GM23338 (cell line): ENCODE measurements at regions not wholly inside any gene's neighbourhood (a gene's known extent, or its start where the extent isn't known, plus 50 kb on each side); places are given as distances from the start of the nearest gene placed in this dataset.

Source experiments
- ATAC-seq: fragments of 200-7000 bp; cut with Tn5 transposase; 3 replicates; pipeline ENCODE4 v1.9.1; 2020
- DNase-seq: peaks from one replicate; pipeline ENCODE4 v3.0.0-alpha.2; 2015; ENCODE audit warnings: low spot score
- H2AFZ ChIP-seq: fragments of 200-600 bp; sonication (generic); 2 replicates; pipeline ENCODE4 v1.8.0; 2016; ENCODE audit warnings: antibody characterized with exemption, mild to moderate bottlenecking, moderate library complexity
- H3F3A ChIP-seq: fragments of 200-600 bp; sonication (generic); replicated peaks from 2 replicates; pipeline ENCODE4 v1.8.0; 2017; ENCODE audit warnings: antibody characterized with exemption, mixed run types, low read depth
- H3K27ac ChIP-seq: fragments of 200-600 bp; sonication (generic); 2 replicates; pipeline ENCODE4 v1.6.1; 2016; ENCODE audit warnings: low read depth
- H3K27me3 ChIP-seq: fragments of 200-600 bp; sonication (generic); 2 replicates; pipeline ENCODE4 v1.8.0; 2016; ENCODE audit warnings: mild to moderate bottlenecking, mixed run types, moderate library complexity; ENCODE audit not compliant: insufficient read depth
- H3K36me3 ChIP-seq: fragments of 200-600 bp; sonication (generic); 2 replicates; pipeline ENCODE4 v1.8.0; 2016; ENCODE audit warnings: mild to moderate bottlenecking; ENCODE audit not compliant: insufficient read depth
- H3K4me1 ChIP-seq: fragments of 200-600 bp; sonication (generic); 2 replicates; pipeline ENCODE4 v1.8.0; 2016; ENCODE audit warnings: mild to moderate bottlenecking, moderate library complexity; ENCODE audit not compliant: insufficient read depth
- H3K4me2 ChIP-seq: fragments of 200-600 bp; sonication (generic); 2 replicates; pipeline ENCODE4 v1.7.1; 2017; ENCODE audit warnings: mixed run types
- H3K4me3 ChIP-seq: fragments of 200-600 bp; sonication (generic); 2 replicates; pipeline ENCODE4 v1.6.1; 2016; ENCODE audit warnings: mixed run types
- H3K79me2 ChIP-seq: fragments of 200-600 bp; sonication (generic); replicated peaks from 2 replicates; pipeline ENCODE4 v1.8.0; 2017; ENCODE audit warnings: mild to moderate bottlenecking; ENCODE audit not compliant: insufficient read depth
- H3K9me2 ChIP-seq: fragments of 200-600 bp; sonication (generic); 2 replicates; pipeline ENCODE4 v1.8.0; 2017; ENCODE audit not compliant: insufficient read depth
- H4K20me1 ChIP-seq: fragments of 200-600 bp; sonication (generic); replicated peaks from 2 replicates; pipeline ENCODE4 v1.8.0; 2017; ENCODE audit warnings: mild to moderate bottlenecking; ENCODE audit not compliant: insufficient read depth
- H3K27ac Mint-ChIP-seq: 2 replicates; pipeline ENCODE4 v1.8.0; 2020; ENCODE audit warnings: inconsistent platforms, mild to moderate bottlenecking, moderate library complexity, mixed read lengths
- H3K27me3 Mint-ChIP-seq: 3 replicates; pipeline ENCODE4 v1.8.0; 2022; ENCODE audit warnings: low read depth, mild to moderate bottlenecking, moderate library complexity, mixed read lengths, inconsistent platforms; ENCODE audit not compliant: insufficient read depth, poor library complexity
- H3K36me3 Mint-ChIP-seq: 3 replicates; pipeline ENCODE4 v1.8.0; 2021; ENCODE audit warnings: low read depth, mild to moderate bottlenecking, inconsistent platforms, moderate library complexity, mixed read lengths
- H3K4me1 Mint-ChIP-seq: 3 replicates; pipeline ENCODE4 v1.8.0; 2020; ENCODE audit warnings: mild to moderate bottlenecking, inconsistent platforms, mixed read lengths
- H3K4me3 Mint-ChIP-seq: 3 replicates; pipeline ENCODE4 v1.8.0; 2021; ENCODE audit warnings: moderate library complexity, mild to moderate bottlenecking, inconsistent platforms, mixed read lengths
- H3K9me3 Mint-ChIP-seq: 3 replicates; pipeline ENCODE4 v1.8.0; 2020; ENCODE audit warnings: moderate library complexity, mild to moderate bottlenecking, inconsistent platforms, mixed read lengths
- CREB1 ChIP-seq: fragments of 250-450 bp; sonication (Bioruptor Pico); IDR thresholded peaks from 2 replicates; pipeline ENCODE4 v1.5.0; 2020; ENCODE audit warnings: low read depth, mild to moderate bottlenecking, moderate library complexity
- EZH2 ChIP-seq: fragments of 200-600 bp; sonication (generic); IDR thresholded peaks from one replicate; pipeline ENCODE4 v1.8.0; 2017; ENCODE audit warnings: antibody characterized with exemption, mild to moderate bottlenecking, low read depth; ENCODE audit not compliant: unreplicated experiment
- EZH2phosphoT487 ChIP-seq: fragments of 200-600 bp; sonication (generic); IDR thresholded peaks from one replicate; pipeline ENCODE4 v1.8.1; 2018; ENCODE audit warnings: antibody characterized with exemption; ENCODE audit not compliant: unreplicated experiment
- JUNB ChIP-seq: IDR thresholded peaks from one replicate; pipeline ENCODE4 v1.6.1; 2016; ENCODE audit warnings: antibody characterized with exemption; ENCODE audit not compliant: unreplicated experiment
- NANOG ChIP-seq: IDR thresholded peaks from 2 replicates; pipeline ENCODE4 v1.6.1; 2016; ENCODE audit warnings: antibody characterized with exemption, borderline replicate concordance
- POLR2AphosphoS5 ChIP-seq: IDR thresholded peaks from 2 replicates; pipeline ENCODE4 v1.6.1; 2016; ENCODE audit warnings: antibody characterized with exemption, low read depth
- STAT1 ChIP-seq: IDR thresholded peaks from one replicate; pipeline ENCODE4 v1.6.1; 2016; ENCODE audit warnings: antibody characterized with exemption; ENCODE audit not compliant: unreplicated experiment
- ZNF114 ChIP-seq: fragments of 250-450 bp; sonication (Bioruptor Pico); IDR thresholded peaks from 2 replicates; pipeline ENCODE4 v1.5.0; 2020; ENCODE audit warnings: mild to moderate bottlenecking, moderate library complexity
- ZNF331 ChIP-seq: fragments of 250-450 bp; sonication (Bioruptor Pico); IDR thresholded peaks from 2 replicates; pipeline ENCODE4 v1.5.0; 2020; ENCODE audit warnings: low read depth, mild to moderate bottlenecking, moderate library complexity
- TF ChIP-seq, protein P1 (sequence below): IDR thresholded peaks from 2 replicates; pipeline ENCODE4 v1.6.1; 2016; ENCODE audit warnings: antibody characterized with exemption
- TF ChIP-seq, protein P2 (sequence below), 2 experiments: fragments of 200-600 bp in 1 of 2; sonication (generic) in 1 of 2; conservative IDR thresholded peaks; 2 replicates each; pipeline versions ENCODE4 v1.5.1 to v1.6.1; 2016 to 2017; ENCODE audit warnings: antibody characterized with exemption in 2 of 2, low read depth in 2 of 2, mild to moderate bottlenecking in 2 of 2, moderate library complexity in 1 of 2
- TF ChIP-seq, protein P3 (sequence below): fragments of 250-450 bp; sonication (Bioruptor Pico); IDR thresholded peaks from 2 replicates; pipeline ENCODE4 v1.5.0; 2020; ENCODE audit warnings: mild to moderate bottlenecking, moderate library complexity
- TF ChIP-seq, protein P4 (sequence below): IDR thresholded peaks from one replicate; pipeline ENCODE4 v1.6.1; 2018; ENCODE audit warnings: antibody characterized with exemption; ENCODE audit not compliant: unreplicated experiment

DNA sequence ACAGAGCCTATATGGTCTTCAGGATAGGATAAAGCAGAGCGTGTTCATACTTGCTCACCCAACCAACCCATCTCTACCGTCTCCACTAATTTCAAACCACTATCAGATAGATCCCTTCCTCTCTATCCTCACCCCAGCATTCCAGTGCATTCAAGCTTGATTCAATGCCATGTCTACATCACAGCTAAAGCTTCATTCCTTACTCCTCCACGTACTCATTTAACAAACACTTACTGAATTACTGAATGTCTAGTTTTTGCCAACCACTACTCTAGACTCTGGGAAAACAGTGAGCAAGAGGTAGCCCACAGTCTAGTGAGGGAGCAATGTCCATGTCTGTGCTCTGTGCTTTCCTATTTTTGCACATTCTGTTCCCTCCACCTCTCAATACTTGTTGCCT, 163.5 kb upstream of the MSX2 start:
- no peak for ATAC-seq
- H3K4me3 Mint-ChIP-seq, result no peak overlapping the region
- H3K36me3 Mint-ChIP-seq, result no peaks in the 10 kb centered on the region
- no peak overlapping the region for H3K4me3 ChIP-seq
- H3K9me2 ChIP-seq, result no peaks in the 10 kb centered on the region
- no peaks in the 10 kb centered on the region for H3K27me3 ChIP-seq
- no peak overlapping the region for H3K27ac ChIP-seq
- H3K79me2 ChIP-seq, result no peaks in the 10 kb centered on the region
- TF ChIP-seq, protein P1, sequence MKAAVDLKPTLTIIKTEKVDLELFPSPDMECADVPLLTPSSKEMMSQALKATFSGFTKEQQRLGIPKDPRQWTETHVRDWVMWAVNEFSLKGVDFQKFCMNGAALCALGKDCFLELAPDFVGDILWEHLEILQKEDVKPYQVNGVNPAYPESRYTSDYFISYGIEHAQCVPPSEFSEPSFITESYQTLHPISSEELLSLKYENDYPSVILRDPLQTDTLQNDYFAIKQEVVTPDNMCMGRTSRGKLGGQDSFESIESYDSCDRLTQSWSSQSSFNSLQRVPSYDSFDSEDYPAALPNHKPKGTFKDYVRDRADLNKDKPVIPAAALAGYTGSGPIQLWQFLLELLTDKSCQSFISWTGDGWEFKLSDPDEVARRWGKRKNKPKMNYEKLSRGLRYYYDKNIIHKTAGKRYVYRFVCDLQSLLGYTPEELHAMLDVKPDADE, result no peak
- no peak for TF ChIP-seq JUNB
- TF ChIP-seq POLR2AphosphoS5, result no peak
- TF ChIP-seq, protein P2, sequence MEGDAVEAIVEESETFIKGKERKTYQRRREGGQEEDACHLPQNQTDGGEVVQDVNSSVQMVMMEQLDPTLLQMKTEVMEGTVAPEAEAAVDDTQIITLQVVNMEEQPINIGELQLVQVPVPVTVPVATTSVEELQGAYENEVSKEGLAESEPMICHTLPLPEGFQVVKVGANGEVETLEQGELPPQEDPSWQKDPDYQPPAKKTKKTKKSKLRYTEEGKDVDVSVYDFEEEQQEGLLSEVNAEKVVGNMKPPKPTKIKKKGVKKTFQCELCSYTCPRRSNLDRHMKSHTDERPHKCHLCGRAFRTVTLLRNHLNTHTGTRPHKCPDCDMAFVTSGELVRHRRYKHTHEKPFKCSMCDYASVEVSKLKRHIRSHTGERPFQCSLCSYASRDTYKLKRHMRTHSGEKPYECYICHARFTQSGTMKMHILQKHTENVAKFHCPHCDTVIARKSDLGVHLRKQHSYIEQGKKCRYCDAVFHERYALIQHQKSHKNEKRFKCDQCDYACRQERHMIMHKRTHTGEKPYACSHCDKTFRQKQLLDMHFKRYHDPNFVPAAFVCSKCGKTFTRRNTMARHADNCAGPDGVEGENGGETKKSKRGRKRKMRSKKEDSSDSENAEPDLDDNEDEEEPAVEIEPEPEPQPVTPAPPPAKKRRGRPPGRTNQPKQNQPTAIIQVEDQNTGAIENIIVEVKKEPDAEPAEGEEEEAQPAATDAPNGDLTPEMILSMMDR (conservative IDR thresholded peaks at IDR 0.05; ENCODE audit: low read depth in 2 of 2), result no peak
- TF ChIP-seq ZNF331 (CRISPR knock-in tag), result no peak
- no peak for TF ChIP-seq EZH2
- TF ChIP-seq, protein P3, sequence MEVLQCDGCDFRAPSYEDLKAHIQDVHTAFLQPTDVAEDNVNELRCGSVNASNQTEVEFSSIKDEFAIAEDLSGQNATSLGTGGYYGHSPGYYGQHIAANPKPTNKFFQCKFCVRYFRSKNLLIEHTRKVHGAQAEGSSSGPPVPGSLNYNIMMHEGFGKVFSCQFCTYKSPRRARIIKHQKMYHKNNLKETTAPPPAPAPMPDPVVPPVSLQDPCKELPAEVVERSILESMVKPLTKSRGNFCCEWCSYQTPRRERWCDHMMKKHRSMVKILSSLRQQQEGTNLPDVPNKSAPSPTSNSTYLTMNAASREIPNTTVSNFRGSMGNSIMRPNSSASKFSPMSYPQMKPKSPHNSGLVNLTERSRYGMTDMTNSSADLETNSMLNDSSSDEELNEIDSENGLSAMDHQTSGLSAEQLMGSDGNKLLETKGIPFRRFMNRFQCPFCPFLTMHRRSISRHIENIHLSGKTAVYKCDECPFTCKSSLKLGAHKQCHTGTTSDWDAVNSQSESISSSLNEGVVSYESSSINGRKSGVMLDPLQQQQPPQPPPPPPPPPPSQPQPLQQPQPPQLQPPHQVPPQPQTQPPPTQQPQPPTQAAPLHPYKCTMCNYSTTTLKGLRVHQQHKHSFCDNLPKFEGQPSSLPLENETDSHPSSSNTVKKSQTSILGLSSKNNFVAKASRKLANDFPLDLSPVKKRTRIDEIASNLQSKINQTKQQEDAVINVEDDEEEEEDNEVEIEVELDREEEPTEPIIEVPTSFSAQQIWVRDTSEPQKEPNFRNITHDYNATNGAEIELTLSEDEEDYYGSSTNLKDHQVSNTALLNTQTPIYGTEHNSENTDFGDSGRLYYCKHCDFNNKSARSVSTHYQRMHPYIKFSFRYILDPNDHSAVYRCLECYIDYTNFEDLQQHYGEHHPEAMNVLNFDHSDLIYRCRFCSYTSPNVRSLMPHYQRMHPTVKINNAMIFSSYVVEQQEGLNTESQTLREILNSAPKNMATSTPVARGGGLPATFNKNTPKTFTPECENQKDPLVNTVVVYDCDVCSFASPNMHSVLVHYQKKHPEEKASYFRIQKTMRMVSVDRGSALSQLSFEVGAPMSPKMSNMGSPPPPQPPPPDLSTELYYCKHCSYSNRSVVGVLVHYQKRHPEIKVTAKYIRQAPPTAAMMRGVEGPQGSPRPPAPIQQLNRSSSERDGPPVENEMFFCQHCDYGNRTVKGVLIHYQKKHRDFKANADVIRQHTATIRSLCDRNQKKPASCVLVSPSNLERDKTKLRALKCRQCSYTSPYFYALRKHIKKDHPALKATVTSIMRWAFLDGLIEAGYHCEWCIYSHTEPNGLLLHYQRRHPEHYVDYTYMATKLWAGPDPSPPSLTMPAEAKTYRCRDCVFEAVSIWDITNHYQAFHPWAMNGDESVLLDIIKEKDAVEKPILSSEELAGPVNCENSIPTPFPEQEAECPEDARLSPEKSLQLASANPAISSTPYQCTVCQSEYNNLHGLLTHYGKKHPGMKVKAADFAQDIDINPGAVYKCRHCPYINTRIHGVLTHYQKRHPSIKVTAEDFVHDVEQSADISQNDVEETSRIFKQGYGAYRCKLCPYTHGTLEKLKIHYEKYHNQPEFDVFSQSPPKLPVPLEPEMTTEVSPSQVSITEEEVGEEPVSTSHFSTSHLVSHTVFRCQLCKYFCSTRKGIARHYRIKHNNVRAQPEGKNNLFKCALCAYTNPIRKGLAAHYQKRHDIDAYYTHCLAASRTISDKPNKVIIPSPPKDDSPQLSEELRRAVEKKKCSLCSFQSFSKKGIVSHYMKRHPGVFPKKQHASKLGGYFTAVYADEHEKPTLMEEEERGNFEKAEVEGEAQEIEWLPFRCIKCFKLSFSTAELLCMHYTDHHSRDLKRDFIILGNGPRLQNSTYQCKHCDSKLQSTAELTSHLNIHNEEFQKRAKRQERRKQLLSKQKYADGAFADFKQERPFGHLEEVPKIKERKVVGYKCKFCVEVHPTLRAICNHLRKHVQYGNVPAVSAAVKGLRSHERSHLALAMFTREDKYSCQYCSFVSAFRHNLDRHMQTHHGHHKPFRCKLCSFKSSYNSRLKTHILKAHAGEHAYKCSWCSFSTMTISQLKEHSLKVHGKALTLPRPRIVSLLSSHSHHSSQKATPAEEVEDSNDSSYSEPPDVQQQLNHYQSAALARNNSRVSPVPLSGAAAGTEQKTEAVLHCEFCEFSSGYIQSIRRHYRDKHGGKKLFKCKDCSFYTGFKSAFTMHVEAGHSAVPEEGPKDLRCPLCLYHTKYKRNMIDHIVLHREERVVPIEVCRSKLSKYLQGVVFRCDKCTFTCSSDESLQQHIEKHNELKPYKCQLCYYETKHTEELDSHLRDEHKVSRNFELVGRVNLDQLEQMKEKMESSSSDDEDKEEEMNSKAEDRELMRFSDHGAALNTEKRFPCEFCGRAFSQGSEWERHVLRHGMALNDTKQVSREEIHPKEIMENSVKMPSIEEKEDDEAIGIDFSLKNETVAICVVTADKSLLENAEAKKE, result no peak
- no peak for TF ChIP-seq EZH2phosphoT487
- no peak for TF ChIP-seq NANOG
- TF ChIP-seq CREB1 (CRISPR knock-in tag), result no peak
- TF ChIP-seq, protein P4, sequence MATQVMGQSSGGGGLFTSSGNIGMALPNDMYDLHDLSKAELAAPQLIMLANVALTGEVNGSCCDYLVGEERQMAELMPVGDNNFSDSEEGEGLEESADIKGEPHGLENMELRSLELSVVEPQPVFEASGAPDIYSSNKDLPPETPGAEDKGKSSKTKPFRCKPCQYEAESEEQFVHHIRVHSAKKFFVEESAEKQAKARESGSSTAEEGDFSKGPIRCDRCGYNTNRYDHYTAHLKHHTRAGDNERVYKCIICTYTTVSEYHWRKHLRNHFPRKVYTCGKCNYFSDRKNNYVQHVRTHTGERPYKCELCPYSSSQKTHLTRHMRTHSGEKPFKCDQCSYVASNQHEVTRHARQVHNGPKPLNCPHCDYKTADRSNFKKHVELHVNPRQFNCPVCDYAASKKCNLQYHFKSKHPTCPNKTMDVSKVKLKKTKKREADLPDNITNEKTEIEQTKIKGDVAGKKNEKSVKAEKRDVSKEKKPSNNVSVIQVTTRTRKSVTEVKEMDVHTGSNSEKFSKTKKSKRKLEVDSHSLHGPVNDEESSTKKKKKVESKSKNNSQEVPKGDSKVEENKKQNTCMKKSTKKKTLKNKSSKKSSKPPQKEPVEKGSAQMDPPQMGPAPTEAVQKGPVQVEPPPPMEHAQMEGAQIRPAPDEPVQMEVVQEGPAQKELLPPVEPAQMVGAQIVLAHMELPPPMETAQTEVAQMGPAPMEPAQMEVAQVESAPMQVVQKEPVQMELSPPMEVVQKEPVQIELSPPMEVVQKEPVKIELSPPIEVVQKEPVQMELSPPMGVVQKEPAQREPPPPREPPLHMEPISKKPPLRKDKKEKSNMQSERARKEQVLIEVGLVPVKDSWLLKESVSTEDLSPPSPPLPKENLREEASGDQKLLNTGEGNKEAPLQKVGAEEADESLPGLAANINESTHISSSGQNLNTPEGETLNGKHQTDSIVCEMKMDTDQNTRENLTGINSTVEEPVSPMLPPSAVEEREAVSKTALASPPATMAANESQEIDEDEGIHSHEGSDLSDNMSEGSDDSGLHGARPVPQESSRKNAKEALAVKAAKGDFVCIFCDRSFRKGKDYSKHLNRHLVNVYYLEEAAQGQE, result no peak
- TF ChIP-seq STAT1, result no peak
- no peak for TF ChIP-seq ZNF114 (CRISPR knock-in tag)
- no peak for DNase-seq
- H3K36me3 ChIP-seq, result no peaks in the 10 kb centered on the region
- H4K20me1 ChIP-seq, result no peaks in the 10 kb centered on the region
- H3K27me3 Mint-ChIP-seq, result peaks cover 2% of the 10 kb centered on the region
- H3K27ac Mint-ChIP-seq, result no peak overlapping the region
- H3K4me1 ChIP-seq, result no peaks in the 10 kb centered on the region
- peaks cover 8% of the 10 kb centered on the region; the same call in 2 of the 3 replicates for H3K4me1 Mint-ChIP-seq
- H3K9me3 Mint-ChIP-seq, result no peaks in the 10 kb centered on the region; the same call in 2 of the 3 replicates
- no peak overlapping the region for H2AFZ ChIP-seq
- H3F3A ChIP-seq, result no peaks in the 10 kb centered on the region
- no peak overlapping the region for H3K4me2 ChIP-seq
